CD4-positive, alpha-beta T cell treated with Interleukin-2 at 100 ng/mL for 4 hours (primary cell): ENCODE measurements at regions not wholly inside any gene's neighbourhood (a gene's known extent, or its start where the extent isn't known, plus 50 kb on each side); places are given as distances from the start of the nearest gene placed in this dataset.

Experiments
- DNase-seq: peaks from one replicate; pipeline ENCODE4 v3.0.0-alpha.2; 2020; ENCODE audit warnings: low spot score

DNA sequence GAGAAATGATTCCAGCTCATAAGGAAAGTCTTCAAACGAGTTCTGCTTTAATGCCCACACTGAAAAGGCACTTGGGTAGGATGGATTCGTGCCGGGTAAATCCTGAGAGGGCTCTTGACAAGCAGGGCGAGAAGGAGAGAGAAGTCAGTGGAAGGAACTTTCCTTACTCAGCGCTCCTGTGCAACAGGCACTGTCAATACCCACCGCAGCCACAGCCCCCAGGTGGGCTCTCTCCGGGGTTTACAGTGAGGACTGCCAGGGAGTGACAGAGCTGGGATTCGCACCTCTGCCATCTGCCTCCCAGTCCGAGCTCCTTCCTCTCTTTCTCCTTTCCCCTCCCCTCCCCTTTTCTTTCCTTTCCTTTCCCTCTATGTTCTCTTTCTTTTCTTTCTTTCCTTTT, 118.7 kb downstream of the BEGAIN start:
- DNase-seq: no peak

DNA sequence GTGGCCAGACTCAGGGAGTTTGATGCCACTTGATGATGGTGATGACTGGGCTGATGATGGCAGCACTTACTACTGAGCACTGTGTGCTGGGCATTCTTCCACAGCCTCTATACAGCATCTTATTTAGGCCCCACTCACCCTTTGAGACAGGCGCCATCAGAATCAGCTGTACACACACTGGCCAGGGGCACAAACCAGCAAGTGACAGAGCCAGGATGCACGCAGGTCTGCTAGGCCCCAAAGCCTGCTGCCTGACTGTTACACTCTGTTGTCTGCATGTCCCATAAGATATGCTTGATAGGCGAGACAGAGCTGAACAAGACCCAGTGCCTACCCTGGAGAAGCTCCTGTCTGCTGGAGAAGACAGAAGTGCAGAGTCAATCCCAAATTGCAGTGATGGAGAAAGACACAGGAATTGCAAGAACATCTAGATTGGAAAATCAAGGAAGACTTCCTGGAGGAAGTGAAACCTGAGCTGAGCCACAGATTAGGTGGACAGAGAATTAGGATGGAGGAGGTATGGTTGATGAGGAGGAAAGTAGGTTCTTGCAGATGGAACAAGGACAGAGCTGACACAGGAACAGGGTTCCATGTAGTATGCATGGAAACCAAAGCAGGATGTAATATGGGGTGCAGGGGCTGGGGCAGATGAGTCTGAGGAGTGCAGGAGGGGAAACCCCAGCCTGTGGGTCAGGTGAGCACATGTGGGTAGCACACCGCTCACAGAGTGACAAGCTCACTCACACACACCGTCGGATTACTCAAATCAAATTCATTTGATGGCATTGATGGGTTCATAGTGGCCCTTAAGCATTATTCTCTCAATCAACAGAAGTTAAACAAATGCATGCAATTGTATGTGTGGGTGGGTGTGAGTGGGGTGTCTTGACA, 117.3 kb downstream of the BEGAIN start:
- DNase-seq: no peak

DNA sequence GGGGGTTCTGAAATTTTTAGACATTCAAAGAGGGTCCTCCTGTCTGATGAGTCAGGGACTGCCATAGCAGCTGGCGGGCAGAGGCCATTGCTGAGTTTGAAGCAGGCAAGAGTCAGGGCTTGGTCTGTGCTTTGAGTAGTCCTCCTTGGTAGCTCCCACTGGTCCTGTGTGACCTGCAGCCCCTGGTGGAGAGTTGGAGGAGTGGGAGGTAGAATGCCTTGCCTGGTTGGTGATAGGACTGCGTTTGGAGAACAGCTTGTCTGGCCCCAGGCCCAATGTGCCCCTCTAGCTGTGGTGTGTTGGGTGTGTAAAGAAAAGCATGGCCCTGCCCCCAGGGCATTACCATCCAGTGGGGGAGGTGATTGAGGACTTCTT, 116.7 kb downstream of the BEGAIN start:
- no peak for DNase-seq

DNA sequence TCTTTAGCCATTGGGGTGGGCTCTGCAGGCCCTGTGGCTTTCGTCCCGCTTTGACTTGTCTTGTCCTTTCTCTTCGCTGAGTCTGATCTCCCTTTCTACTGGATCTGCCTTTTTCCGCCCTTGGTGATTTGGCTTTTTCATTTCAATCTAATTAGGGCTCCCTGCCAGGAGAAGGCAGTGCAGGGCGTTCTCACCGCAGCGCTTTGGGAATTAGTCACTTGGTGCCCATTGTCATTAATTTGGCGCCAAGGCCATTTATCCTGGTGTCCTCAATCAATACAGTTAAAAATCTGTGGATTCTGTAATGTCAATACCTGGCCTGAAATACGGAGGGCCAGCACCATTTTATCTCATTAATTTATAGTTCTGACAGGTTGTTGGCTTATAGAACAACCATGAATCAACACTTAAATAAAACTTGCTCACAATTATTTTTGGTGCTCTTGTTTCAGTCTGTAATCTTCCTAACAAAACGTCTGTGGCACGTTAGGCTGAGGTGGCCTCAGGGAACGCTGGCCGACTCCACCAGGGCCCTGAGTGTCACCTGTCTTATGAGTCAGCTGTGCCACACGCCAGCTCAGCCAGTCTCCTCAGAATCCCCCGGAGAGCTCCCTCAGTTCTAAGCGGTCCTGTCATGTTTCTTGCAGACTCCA, 115.7 kb downstream of the BEGAIN start:
- no peak for DNase-seq

DNA sequence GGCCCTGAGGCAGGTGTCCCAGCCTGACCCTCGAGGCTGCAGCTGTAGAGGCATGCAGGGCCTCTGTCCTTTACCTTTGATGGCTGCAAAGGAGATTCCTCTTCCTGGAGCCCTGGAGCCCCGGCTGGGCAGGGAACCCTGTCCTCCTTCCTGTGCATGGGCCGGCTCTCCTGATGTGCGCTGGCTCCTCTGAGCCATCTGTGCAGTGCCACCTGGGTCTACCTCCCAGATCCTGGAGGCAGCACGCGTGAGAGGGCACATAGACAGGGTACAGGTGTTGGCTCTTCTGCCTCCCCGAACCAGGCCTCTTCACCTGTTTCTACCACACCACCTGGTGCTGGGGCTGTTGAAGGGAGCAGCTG, 115.1 kb downstream of the BEGAIN start:
- DNase-seq: no peak

DNA sequence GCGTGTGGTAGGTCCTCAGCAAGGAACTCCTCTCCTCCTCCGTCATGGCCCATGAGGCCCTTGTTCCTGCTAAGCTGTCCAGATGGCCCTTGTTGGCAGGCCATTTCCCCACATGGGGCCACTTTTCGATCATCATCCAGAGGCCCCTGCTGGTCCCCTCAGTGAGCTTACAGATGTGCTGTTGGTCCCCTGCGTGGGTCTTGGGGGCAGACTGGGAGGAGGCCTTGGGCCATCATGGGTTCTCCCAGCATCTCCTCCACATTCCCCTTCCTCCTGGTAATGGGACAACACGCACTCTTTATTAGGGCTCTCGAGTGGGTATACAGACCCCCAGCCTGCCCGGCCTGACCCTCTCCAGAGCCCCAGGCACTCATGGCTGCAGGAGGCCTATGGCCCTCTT, 114.7 kb downstream of the BEGAIN start:
- no peak for DNase-seq

DNA sequence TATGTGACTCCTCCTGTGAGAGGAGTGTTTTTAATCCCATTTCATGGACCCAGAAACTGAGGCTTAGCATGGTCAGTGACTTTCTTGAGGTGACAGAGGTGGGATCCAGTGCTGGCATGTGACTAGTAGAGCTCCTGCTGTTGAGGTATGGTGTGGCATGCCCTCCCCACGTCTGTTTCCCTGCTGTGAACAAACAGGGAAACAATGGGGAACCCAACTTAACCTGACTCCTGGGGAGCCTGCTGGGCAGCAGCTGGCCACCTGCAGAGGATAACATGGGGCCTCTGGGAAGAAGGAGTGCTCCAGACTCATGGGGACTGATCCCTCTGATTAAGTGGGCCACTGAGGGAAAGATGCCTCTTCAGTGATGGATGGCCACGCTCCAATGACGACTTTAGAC, 114.0 kb downstream of the BEGAIN start:
- no peak for DNase-seq

DNA sequence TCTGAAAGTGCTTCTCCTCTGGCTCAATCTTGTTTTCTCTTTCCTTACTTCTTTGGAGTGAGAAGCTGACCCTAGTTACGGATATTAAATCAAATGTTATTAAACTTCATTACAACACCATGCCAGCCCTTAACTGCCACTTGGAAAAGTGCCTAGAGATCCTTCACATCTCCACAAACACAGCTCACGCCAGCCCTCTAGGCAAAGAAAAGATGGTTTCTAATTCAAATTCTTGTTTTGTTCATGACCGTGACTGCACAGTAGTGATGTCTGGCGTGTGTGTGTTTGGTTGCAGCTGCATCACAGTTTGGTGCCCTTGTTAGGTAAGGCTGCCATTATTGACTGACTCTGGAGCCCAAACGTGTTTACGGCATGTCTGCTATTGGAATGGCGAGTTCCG, 113.0 kb downstream of the BEGAIN start:
- DNase-seq: no peak

DNA sequence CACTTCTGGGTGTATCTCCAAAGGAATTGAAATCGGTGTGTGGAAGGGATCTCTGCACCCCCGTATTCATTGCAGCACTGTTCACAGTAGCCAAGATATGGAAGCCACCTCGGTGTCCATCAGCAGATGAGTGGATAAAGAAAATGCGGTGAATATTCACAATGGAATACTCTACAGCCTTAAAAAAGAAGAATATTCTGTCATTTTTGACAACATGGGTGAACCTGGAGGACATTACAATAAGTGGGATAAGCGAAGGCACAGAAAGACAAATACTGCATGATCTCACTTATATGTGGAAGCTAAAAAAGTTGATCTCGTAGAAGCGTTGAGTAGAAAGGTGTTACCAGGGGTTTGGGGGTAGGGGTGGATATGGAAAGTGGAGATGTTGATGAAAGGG, 111.9 kb downstream of the BEGAIN start:
- no peak for DNase-seq

DNA sequence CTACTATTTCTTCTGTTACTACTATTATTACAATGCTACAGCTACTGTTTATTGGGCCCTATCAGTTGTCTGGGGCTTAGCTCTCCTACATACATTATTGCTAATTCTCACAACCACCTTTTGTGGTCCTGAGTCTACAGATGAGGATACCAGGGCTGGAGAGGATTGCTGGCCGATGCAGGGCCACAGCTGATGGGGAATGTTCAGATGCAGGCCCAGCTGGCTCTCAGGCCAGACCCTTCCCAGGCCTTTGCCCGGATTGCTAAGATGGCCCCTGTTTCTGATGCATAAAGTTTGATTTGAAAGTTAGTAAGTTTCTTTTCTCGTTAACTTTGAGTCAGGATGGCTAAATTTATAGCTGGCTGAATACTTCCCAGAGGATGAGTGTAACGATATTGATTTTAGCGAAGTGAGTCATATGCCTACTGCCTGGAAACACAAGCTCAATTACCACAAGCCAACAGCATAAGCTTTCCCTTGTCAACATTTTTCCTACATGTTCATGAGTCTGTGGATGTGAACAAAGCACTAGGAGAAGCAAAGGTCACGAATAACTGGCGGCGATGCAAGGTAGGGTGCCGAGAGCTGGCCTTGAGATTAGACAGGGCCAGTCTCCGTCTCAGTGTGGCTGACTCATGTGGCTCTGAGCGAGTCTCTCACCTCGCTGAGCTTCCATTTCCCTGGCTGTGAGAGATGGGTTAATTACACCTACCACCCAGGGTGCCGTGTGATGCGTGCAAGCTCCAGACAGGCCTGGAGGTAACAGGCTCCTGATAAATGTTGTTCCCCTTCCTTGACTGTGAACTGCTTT, 111.0 kb downstream of the BEGAIN start:
- no peak for DNase-seq

DNA sequence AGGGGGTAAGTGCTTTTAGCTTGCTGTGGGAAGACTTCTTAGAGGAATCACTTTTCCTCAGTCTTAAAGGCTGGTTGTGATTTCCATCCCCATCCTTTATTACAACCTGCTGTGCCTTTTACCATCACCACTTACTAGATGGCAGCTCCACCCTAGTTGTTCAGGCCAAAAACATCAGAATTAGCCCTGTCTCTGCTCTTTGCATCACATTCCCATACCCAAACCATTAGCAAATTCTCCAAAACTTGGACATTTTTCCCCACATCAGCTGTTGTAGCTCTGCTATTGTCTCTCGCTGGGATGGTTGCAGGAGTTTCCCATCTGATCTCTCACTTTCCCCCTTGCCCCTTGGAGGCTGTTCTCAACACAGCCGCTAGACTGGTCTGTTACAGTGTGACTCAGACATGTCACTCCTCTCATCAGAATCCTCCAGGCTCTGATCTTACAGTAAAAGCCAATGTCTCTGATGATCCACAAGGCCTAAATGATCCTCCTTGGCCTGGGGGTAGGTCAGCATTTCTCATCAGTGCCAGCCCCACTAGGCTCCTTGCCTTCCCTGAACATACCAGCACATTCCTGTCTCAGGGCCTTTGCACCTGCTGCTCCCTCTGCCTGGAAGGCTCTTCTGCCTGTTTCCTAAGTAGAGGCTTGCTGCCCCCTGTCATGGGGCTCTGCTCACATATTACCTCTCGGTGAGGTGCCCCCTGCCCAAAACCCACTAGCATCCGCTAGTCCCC, 102.5 kb downstream of the BEGAIN start:
- no peak for DNase-seq

DNA sequence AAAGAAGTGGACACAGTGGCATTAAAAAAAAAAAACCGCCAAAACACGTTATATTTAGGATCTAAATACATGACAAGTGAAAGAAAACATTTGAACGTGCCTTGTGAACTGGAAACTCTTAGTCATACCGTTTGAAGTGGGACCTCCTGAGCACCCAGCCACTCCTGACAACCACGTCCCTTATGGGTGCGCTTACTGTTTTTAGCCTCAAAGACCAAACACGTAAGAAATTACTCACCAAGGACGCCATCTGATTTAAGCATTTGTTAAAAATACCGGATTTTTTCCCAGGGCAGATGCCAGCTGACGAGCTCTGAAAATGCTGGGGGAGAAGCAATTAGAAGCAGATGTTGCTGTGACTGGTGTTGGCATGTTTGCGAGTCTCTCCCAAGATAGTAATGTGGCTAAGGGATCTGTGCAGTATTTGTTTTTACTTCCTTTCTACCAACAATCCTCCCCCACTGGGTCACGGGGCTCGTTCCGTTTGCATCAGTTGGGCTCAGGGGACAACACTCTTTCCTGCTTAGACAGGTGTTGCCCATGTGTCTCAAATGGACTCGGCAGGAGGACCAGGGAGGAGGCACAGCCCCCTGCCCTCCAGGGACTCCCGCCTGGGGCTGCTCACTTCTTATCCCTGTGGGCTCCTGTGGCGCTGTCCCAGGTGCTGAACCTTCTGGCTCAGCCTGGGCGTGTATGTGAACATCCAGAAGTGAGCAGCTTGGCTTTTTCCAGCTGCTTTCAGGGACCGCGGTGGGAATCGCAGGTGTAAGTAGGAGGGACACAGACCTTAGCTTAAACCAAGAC, 101.0 kb downstream of the BEGAIN start:
- DNase-seq: peak; percentile 35
